Fibroblast of mammary gland (primary cell): ENCODE measurements at regions not wholly inside any gene's neighbourhood (a gene's known extent, or its start where the extent isn't known, plus 50 kb on each side); places are given as distances from the start of the nearest gene placed in this dataset.

ENCODE experiments used
- DNase-seq: peaks from one replicate; pipeline ENCODE4 v3.0.0-alpha.2; 2010; ENCODE audit warnings: low read depth
- H3K4me3 ChIP-seq: 2 replicates; pipeline ENCODE4 v1.5.1; 2011; ENCODE audit warnings: low read depth, mild to moderate bottlenecking, low read length, moderate library complexity; ENCODE audit not compliant: control insufficient read depth
- CTCF ChIP-seq: conservative IDR thresholded peaks from 2 replicates; pipeline ENCODE4 v1.5.1; 2011; ENCODE audit warnings: low read depth, low read length, inconsistent platforms; ENCODE audit not compliant: control insufficient read depth, insufficient read depth

GRCh38 chr5:104431002-104431620 lies 868.5 kb upstream of the NUDT12 start:
- no peak for TF ChIP-seq CTCF
- no peak overlapping the region for H3K4me3 ChIP-seq
- DNase-seq, result no peak

GRCh38 chr5:104429911-104430310 lies 867.3 kb upstream of the NUDT12 start:
- DNase-seq, result no peak
- no peak for TF ChIP-seq CTCF
- H3K4me3 ChIP-seq, result no peak overlapping the region

GRCh38 chr5:104421431-104421830 lies 858.8 kb upstream of the NUDT12 start:
- DNase-seq, result no peak
- no peak overlapping the region for H3K4me3 ChIP-seq
- TF ChIP-seq CTCF, result no peak

- no peak for DNase-seq
- no peak overlapping the region for H3K4me3 ChIP-seq
- TF ChIP-seq CTCF, result no peak
Measured at GRCh38 chr5:104418056-104418455, 855.5 kb upstream of the NUDT12 start.

GRCh38 chr5:104412649-104413240 lies 850.2 kb upstream of the NUDT12 start:
- peak; percentile 20 for DNase-seq
- H3K4me3 ChIP-seq, result no peak overlapping the region
- peak; percentile 35 for TF ChIP-seq CTCF

- TF ChIP-seq CTCF, result no peak
- H3K4me3 ChIP-seq, result no peak overlapping the region
- no peak for DNase-seq
Measured at GRCh38 chr5:104400941-104401340, 838.4 kb upstream of the NUDT12 start.

- TF ChIP-seq CTCF, result no peak
- no peak for DNase-seq
- no peak overlapping the region for H3K4me3 ChIP-seq
Measured at GRCh38 chr5:104385906-104386305, 823.3 kb upstream of the NUDT12 start.
